ENCODE measurements at regions not wholly inside any gene's neighbourhood (a gene's known extent, or its start where the extent isn't known, plus 50 kb on each side); places are given as distances from the start of the nearest gene placed in this dataset.

DNA sequence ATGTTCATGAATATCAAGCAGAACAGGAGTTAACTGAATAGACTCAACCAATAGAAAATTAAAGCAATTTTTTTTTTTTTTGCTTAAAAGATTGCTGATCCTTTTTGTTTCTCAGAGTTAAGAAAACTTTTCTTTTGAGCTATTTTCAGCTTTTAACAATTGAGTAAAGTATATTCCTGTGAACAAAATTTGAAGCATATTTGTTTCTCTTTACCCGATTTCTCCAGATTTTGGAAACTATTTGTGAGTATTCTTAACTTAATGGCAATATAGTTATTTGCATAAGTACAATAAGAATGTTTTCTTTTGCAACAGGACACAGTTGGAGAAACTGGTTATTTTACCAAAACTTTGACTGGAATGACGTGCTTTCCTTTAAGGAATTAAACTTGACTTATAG is 53.4 kb upstream of the C15orf39 start:
- TF ChIP-seq SP1 (IDR thresholded peaks at IDR 0.05) (no peak), FOXK2 (IDR thresholded peaks at IDR 0.05) (no peak), SUZ12 (IDR thresholded peaks at IDR 0.05) (no peak), BHLHE40 (IDR thresholded peaks at IDR 0.05; ENCODE audit: borderline replicate concordance) (no peak), ARNT (IDR thresholded peaks at IDR 0.05) (no peak), L3MBTL2 (conservative IDR thresholded peaks at IDR 0.05) (no peak)
- TF ChIP-seq, protein P1, sequence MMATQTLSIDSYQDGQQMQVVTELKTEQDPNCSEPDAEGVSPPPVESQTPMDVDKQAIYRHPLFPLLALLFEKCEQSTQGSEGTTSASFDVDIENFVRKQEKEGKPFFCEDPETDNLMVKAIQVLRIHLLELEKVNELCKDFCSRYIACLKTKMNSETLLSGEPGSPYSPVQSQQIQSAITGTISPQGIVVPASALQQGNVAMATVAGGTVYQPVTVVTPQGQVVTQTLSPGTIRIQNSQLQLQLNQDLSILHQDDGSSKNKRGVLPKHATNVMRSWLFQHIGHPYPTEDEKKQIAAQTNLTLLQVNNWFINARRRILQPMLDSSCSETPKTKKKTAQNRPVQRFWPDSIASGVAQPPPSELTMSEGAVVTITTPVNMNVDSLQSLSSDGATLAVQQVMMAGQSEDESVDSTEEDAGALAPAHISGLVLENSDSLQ (IDR thresholded peaks at IDR 0.05): no peak

All from HEK293T (cell line).